GM12874 (cell line): ENCODE measurements at regions not wholly inside any gene's neighbourhood (a gene's known extent, or its start where the extent isn't known, plus 50 kb on each side); places are given as distances from the start of the nearest gene placed in this dataset.

ENCODE experiments used
- CTCF ChIP-seq: IDR thresholded peaks from 2 replicates; pipeline ENCODE4 v1.5.1; 2011; ENCODE audit warnings: low read depth, mild to moderate bottlenecking, control low read depth, low read length, moderate library complexity; ENCODE audit not compliant: insufficient read depth

DNA sequence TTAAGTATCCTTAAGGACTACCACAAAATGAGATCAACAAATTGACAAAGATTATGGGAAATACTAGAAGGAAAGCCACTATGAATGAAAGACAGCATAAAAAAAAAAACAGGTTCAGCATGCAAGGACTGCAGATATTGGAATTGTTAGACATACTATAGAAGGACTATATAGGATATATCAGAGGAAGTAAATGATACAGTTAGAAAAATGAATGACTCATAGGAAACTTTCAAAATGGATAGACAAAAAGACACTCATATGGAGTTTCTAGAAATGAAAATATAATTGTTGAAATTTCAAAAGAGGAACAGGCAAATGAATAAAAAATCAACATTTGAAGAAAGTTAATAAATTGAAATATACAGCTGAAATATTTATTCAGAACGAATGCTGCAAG, 180.6 kb downstream of the PLK2 start:
- TF ChIP-seq CTCF, result no peak

- TF ChIP-seq CTCF, result no peak
Measured at GRCh38 chr5:58276431-58276830, 183.5 kb downstream of the PLK2 start.

DNA sequence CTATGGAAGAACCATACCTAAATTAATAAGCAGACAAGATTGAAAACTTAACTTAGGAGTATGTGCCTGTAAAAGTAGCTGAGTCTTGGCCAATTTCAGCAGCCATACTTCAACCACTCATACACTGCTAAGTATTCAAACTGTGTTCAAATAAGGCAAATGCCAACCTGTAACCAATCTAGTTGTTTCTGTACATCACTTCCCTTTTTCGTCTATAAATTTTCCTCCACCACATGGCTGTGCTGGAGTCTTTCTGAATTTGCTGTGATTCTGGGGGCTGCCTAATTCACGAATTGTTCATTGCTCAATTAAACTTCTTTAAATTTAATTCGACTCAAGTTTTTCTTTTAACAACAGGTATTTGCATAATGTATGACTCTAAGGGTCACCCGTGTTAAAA, 184.4 kb downstream of the PLK2 start:
- no peak for TF ChIP-seq CTCF

DNA sequence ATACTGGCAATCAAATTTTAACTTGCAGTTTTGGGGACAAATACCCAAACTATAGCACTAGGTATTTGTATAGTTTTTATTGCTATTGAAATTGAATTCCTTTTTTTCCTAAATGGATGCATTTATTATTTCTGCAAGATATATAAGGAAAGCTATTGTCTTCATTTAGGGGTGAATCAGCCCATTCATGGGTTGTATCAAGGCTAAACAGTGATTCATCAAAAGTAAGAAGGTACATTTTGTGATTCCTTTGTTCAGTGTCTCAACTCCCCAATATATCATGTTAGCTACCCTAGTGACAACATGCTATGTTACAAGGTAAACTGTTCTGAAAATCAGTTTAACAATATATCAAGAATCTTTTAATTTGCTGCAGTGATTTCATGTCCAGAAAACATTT, 185.7 kb downstream of the PLK2 start:
- no peak for TF ChIP-seq CTCF

GRCh38 chr5:58273711-58274110, 186.2 kb downstream of the PLK2 start:
- no peak for TF ChIP-seq CTCF

GRCh38 chr5:58268268-58268667, 191.6 kb downstream of the PLK2 start:
- no peak for TF ChIP-seq CTCF

DNA sequence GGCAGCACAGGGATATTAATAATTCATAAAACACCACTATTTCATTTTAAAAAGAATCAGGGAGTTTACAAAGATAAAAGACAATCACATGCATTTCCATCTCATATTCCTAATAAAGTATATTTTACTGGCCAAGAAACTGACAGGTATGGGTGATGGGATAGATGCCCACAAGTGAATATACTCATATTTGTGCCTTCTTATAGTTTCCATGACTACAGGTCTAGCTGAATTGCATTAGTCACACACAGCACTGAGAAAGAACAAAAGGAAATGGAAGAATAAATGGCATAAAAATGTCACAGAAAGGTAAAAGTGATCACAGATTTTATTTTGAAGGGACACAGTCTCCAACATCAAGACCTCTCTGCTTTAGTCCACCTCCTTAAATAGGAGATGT, 193.5 kb downstream of the PLK2 start:
- no peak for TF ChIP-seq CTCF
